K562 (cell line): ENCODE measurements at regions not wholly inside any gene's neighbourhood (a gene's known extent, or its start where the extent isn't known, plus 50 kb on each side); places are given as distances from the start of the nearest gene placed in this dataset.
A peak's percentile ranks its signal among the peaks of the same experiment; 100 is the strongest.

Source experiments
- ATAC-seq: fragments of 200-7000 bp; cut with Tn5 transposase; 3 replicates; pipeline ENCODE4 v1.9.1; 2020; ENCODE audit warnings: moderate library complexity
- BruUV-seq: library from RNA; stranded (reverse); fragments of 400-500 nt; replicated peaks from 2 replicates; lab custom pipeline; 2021; lab: Mats Ljungman, UMichigan
- CTCF ChIA-PET: fragments of 300-600 bp; formaldehyde crosslinking; extraction: SDS; loops from one replicate; lab custom pipeline; 2021; ENCODE audit warnings: low intra/inter-chr PET ratio; lab: Yijun Ruan, JAX
- POLR2A ChIA-PET: fragments of 300-600, 350-650 bp; sonication (Branson Sonifier 250); formaldehyde crosslinking; extraction: SDS; loops from one replicate; lab custom pipeline; 2021; ENCODE audit warnings: antibody characterized with exemption, inconsistent platforms; lab: Yijun Ruan, JAX
- DNase-seq, 4 experiments: peaks; one replicate each; pipeline versions ENCODE4 v3.0.0 to v3.0.0-alpha.2; 2011 to 2018; ENCODE audit warnings: low spot score in 3 of 4, mixed read lengths in 3 of 4; ENCODE audit errors: extremely low read depth in 1 of 4
- FAIRE-seq: peaks from 2 replicates; lab custom pipeline; 2011; peaks lifted over from hg19 to GRCh38; lab: Jason Lieb, UNC
- H2AFZ ChIP-seq: 2 replicates; pipeline ENCODE4 v1.6.0; 2011; ENCODE audit warnings: low read depth, low read length, control low read depth, inconsistent platforms
- H3K27ac ChIP-seq: fragments of 200-600 bp; 3 replicates; pipeline ENCODE4 v1.8.0; 2011; ENCODE audit warnings: low read depth, mild to moderate bottlenecking, control low read depth, inconsistent platforms, low read length, moderate library complexity, mixed read lengths; ENCODE audit errors: extremely low read depth
- H3K27me3 ChIP-seq, 2 experiments: fragments of 300-600 bp in 1 of 2; 2 replicates in 1 of 2; 3 replicates in 1 of 2; pipeline versions ENCODE4 v1.6.0 to v1.8.0; 2011; ENCODE audit warnings: inconsistent platforms in 2 of 2, low read length in 2 of 2, mild to moderate bottlenecking in 1 of 2, mixed read lengths in 1 of 2, moderate library complexity in 1 of 2; ENCODE audit not compliant: control insufficient read depth in 2 of 2, insufficient read depth in 2 of 2
- H3K36me3 ChIP-seq: fragments of 300-600 bp; 3 replicates; pipeline ENCODE4 v1.8.0; 2011; ENCODE audit warnings: mild to moderate bottlenecking, low read length, inconsistent platforms; ENCODE audit not compliant: control insufficient read depth, insufficient read depth
- H3K4me1 ChIP-seq, 2 experiments: fragments of 200-600 bp in 1 of 2; replicated peaks in 1 of 2; 2 replicates in 1 of 2; 3 replicates in 1 of 2; pipeline versions ENCODE4 v1.5.1 to v1.8.0; 2011; ENCODE audit warnings: inconsistent platforms in 2 of 2, low read length in 2 of 2, mild to moderate bottlenecking in 1 of 2, mixed read lengths in 1 of 2, moderate library complexity in 1 of 2; ENCODE audit not compliant: control insufficient read depth in 2 of 2, insufficient read depth in 2 of 2
- H3K4me2 ChIP-seq: 2 replicates; pipeline ENCODE4 v1.6.1; 2011; ENCODE audit warnings: low read length, control low read depth, inconsistent platforms, mixed read lengths; ENCODE audit not compliant: insufficient read depth
- H3K4me3 ChIP-seq: fragments of 200-600 bp; sonication (generic), shearing (Covaris generic); 2 replicates; pipeline ENCODE4 v1.5.1; 2016; ENCODE audit warnings: control low read depth, inconsistent platforms
- H3K79me2 ChIP-seq: fragments of 200-600 bp; 3 replicates; pipeline ENCODE4 v1.8.0; 2011; ENCODE audit warnings: low read length, inconsistent platforms; ENCODE audit not compliant: control insufficient read depth, insufficient read depth
- H3K9ac ChIP-seq, 2 experiments: 2 replicates each; pipeline versions ENCODE4 v1.6.0 to v1.6.1; 2011; ENCODE audit warnings: low read depth in 2 of 2, low read length in 2 of 2, control low read depth in 1 of 2, inconsistent platforms in 1 of 2, mild to moderate bottlenecking in 1 of 2, mixed read lengths in 1 of 2; ENCODE audit not compliant: insufficient read depth in 1 of 2
- H3K9me1 ChIP-seq: one replicate; pipeline ENCODE4 v1.6.0; 2011; ENCODE audit warnings: inconsistent platforms, mild to moderate bottlenecking, low read length, moderate library complexity; ENCODE audit not compliant: control insufficient read depth, insufficient read depth
- H3K9me3 ChIP-seq: replicated peaks from 2 replicates; pipeline ENCODE4 v1.5.1; 2011; ENCODE audit warnings: low read depth, low read length, inconsistent platforms; ENCODE audit not compliant: control insufficient read depth, insufficient read depth
- H4K20me1 ChIP-seq: replicated peaks from 2 replicates; pipeline ENCODE4 v1.6.1; 2011; ENCODE audit warnings: low read length, inconsistent platforms, mixed read lengths; ENCODE audit not compliant: control insufficient read depth, insufficient read depth
- ARID1B ChIP-seq: fragments of 450-650 bp; IDR thresholded peaks from 2 replicates; pipeline ENCODE4 v1.6.1; 2016; ENCODE audit warnings: antibody characterized with exemption, mild to moderate bottlenecking, inconsistent platforms
- CBFB ChIP-seq: sonication (generic); formaldehyde crosslinking; IDR thresholded peaks from 2 replicates; pipeline ENCODE4 v1.4.0; 2020; ENCODE audit warnings: mild to moderate bottlenecking, missing genetic modification reagents
- CBX2 ChIP-seq: fragments of 200-600 bp; sonication (generic); IDR thresholded peaks from one replicate; pipeline ENCODE4 v1.6.1; 2012; ENCODE audit warnings: mild to moderate bottlenecking, low read length, inconsistent platforms; ENCODE audit not compliant: insufficient read depth, poor library complexity, severe bottlenecking
- FOS ChIP-seq: IDR thresholded peaks from 3 replicates; pipeline ENCODE4 v1.6.1; 2011; ENCODE audit not compliant: insufficient read length; ENCODE audit errors: extremely low read depth
- FOSL1 ChIP-seq: fragments of 200-800 bp; sonication (Bioruptor generic); conservative IDR thresholded peaks from 2 replicates; pipeline ENCODE4 v1.6.1; 2016; ENCODE audit warnings: missing genetic modification characterization, missing compliant biosample characterization
- IRF1 ChIP-seq: sonication (generic); formaldehyde crosslinking; IDR thresholded peaks from 2 replicates; pipeline ENCODE4 v1.8.0; 2022; ENCODE audit warnings: missing genetic modification reagents, mild to moderate bottlenecking, borderline replicate concordance
- KDM1A ChIP-seq, 2 experiments: fragments of 450-650 bp; IDR thresholded peaks; 2 replicates each; pipeline ENCODE4 v1.6.1; 2016; ENCODE audit warnings: mild to moderate bottlenecking in 2 of 2
- MEIS2 ChIP-seq: fragments of 450-650 bp; IDR thresholded peaks from 2 replicates; pipeline ENCODE4 v1.6.1; 2014; ENCODE audit warnings: mild to moderate bottlenecking; ENCODE audit not compliant: partially characterized antibody
- NFXL1 ChIP-seq: fragments of 450-650 bp; formaldehyde crosslinking; IDR thresholded peaks from 2 replicates; pipeline ENCODE4 v1.4.0; 2021; ENCODE audit warnings: mild to moderate bottlenecking
- PBX2 ChIP-seq, 2 experiments: IDR thresholded peaks in 1 of 2; conservative IDR thresholded peaks in 1 of 2; 2 replicates each; pipeline ENCODE4 v1.6.1; 2016; ENCODE audit warnings: low read depth in 2 of 2, mild to moderate bottlenecking in 1 of 2, missing compliant biosample characterization in 1 of 2, missing genetic modification characterization in 1 of 2, moderate library complexity in 1 of 2
- RCOR1 ChIP-seq, 2 experiments: IDR thresholded peaks; 2 replicates each; pipeline ENCODE4 v1.6.1; 2012; ENCODE audit warnings: low read depth in 2 of 2, low read length in 2 of 2, borderline replicate concordance in 1 of 2, improper control_type of control experiment in 1 of 2
- RFX1 ChIP-seq: fragments of 450-650 bp; IDR thresholded peaks from 2 replicates; pipeline ENCODE4 v1.6.1; 2016; ENCODE audit warnings: mild to moderate bottlenecking, moderate library complexity
- ZSCAN29 ChIP-seq: fragments of 450-650 bp; IDR thresholded peaks from 2 replicates; pipeline ENCODE4 v1.6.1; 2017
- WGBS: fragments of 100-300 bp; shearing (Covaris generic); methylation state at CpG from one replicate; pipeline ENCODE4 v1.1.6; 2016; ENCODE audit warnings: low coverage, mixed read lengths; ENCODE audit not compliant: insufficient coverage; ENCODE audit errors: missing lambda C conversion rate; 5-methylcytosine and 5-hydroxymethylcytosine counted together
- in situ Hi-C: fragments of 300-500 bp; cut with MboI; formaldehyde crosslinking; loops from 4 replicates; pipeline ENCODE4 v1.15.0; 2018; ENCODE audit warnings: inconsistent platforms, mixed read lengths
- intact Hi-C: fragments of 100-400 bp; cut with micrococcal nuclease; formaldehyde crosslinking; loops from 2 replicates; pipeline ENCODE4 v1.14.2; 2022
- TF ChIP-seq, protein P1 (sequence below): fragments of 450-650 bp; IDR thresholded peaks from 2 replicates; pipeline ENCODE4 v1.6.1; 2016
- TF ChIP-seq, protein P2 (sequence below): sonication (generic); formaldehyde crosslinking; IDR thresholded peaks from 2 replicates; pipeline ENCODE4 v1.8.1; 2023; ENCODE audit warnings: mild to moderate bottlenecking, missing genetic modification reagents

DNA sequence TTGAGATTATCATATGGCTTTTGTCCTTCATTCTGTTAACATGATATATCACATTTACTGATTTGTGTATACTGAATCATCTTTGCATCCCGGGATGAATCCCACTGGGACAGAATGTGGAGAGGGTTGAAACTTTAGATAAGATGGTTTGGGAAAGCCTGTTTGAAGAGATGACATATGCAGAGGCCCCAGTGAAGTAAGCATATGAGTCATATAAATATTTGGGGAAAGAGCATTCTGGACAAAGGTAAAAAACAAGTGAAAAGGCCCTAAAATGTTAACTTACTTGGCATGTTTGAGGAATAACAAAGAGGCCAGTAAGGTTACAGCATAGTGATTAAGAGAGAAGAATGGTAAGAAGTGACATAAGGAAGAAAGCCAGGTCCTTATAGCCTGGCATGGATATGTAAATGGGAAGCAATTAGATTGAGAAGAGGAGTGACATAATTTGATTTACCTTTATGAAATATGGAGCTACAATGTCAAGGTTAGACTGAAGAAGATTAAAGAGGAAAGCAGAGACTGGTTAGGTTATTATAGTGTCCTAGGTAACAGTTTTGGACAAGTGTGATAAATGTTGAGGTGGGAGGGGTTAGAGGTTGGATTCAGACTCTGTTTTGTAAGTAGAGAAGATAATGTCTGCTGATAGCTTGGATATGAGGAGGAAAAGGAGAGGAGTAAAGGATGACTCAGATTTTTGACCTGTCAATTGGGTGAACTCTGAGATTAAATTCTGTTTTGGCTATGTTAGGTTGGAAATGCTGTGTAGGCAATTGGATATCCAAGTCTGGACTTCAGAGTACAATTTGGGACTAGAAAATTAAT, 54.6 kb upstream of the DRP2 start:
- DNase-seq (no peak), ATAC-seq (no peak), FAIRE-seq (no peak)
- Histone ChIP-seq H3K9ac (no peak overlapping the region), H3K27me3 (no peaks in the 10 kb centered on the region), H3K9me3 (no peaks in the 10 kb centered on the region), H2AFZ (no peak overlapping the region), H3K27ac (no peak overlapping the region), H3K4me2 (no peak overlapping the region), H3K9me1 (no peaks in the 10 kb centered on the region), H3K36me3 (peaks cover 4% of the 10 kb centered on the region; the same call in 1 of the 3 replicates), H4K20me1 (no peaks in the 10 kb centered on the region), H3K4me1 (no peaks in the 10 kb centered on the region), H3K79me2 (no peaks in the 10 kb centered on the region), H3K4me3 (no peak overlapping the region)
- ChIA-PET CTCF (no interaction called here), POLR2A (interaction anchor here (1.5 kb wide), 1 partner anchor 12 kb away, joined by 3 read pairs; no protein-coding TSS in a partner anchor)
- WGBS: 0% methylated on average over 1 of the region's 1 CpG
- in situ Hi-C loops: no loop called here
- intact Hi-C loops: no loop called here
- no TSS peak for BruUV-seq
- TF ChIP-seq, protein P1, sequence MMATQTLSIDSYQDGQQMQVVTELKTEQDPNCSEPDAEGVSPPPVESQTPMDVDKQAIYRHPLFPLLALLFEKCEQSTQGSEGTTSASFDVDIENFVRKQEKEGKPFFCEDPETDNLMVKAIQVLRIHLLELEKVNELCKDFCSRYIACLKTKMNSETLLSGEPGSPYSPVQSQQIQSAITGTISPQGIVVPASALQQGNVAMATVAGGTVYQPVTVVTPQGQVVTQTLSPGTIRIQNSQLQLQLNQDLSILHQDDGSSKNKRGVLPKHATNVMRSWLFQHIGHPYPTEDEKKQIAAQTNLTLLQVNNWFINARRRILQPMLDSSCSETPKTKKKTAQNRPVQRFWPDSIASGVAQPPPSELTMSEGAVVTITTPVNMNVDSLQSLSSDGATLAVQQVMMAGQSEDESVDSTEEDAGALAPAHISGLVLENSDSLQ: peak; percentile 75
- TF ChIP-seq ARID1B (0 out of 2 replicates have a peak, but pooled peaks have one; percentile 7), FOS (no peak), ZSCAN29 (no peak), RCOR1 (IDR thresholded peaks at IDR 0.05; ENCODE audit: borderline replicate concordance in 1 of 2, low read depth in 2 of 2, low read length in 2 of 2) (no peak), FOSL1 (tag) (peak; percentile 74), PBX2 (CRISPR knock-in tag; IDR thresholded peaks at IDR 0.05; ENCODE audit: low read depth) (no peak), PBX2 (tag; conservative IDR thresholded peaks at IDR 0.05; ENCODE audit: low read depth) (0 out of 2 replicates have a peak, but pooled peaks have one; percentile 8), MEIS2 (peak; percentile 42), KDM1A (IDR thresholded peaks at IDR 0.05) (0 out of 4 replicates have a peak, but pooled peaks of 1 of the 2 experiments have one; percentile 32), IRF1 (CRISPR knock-in tag) (no peak), CBFB (CRISPR knock-in tag) (no peak), CBX2 (no peak), NFXL1 (CRISPR knock-in tag) (no peak), RFX1 (peak; percentile 14; the same call in 1 of the 2 replicates)
- TF ChIP-seq, protein P2, sequence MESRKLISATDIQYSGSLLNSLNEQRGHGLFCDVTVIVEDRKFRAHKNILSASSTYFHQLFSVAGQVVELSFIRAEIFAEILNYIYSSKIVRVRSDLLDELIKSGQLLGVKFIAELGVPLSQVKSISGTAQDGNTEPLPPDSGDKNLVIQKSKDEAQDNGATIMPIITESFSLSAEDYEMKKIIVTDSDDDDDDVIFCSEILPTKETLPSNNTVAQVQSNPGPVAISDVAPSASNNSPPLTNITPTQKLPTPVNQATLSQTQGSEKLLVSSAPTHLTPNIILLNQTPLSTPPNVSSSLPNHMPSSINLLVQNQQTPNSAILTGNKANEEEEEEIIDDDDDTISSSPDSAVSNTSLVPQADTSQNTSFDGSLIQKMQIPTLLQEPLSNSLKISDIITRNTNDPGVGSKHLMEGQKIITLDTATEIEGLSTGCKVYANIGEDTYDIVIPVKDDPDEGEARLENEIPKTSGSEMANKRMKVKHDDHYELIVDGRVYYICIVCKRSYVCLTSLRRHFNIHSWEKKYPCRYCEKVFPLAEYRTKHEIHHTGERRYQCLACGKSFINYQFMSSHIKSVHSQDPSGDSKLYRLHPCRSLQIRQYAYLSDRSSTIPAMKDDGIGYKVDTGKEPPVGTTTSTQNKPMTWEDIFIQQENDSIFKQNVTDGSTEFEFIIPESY: no peak
